ENCODE measurements at regions not wholly inside any gene's neighbourhood (a gene's known extent, or its start where the extent isn't known, plus 50 kb on each side); places are given as distances from the start of the nearest gene placed in this dataset.

- TF ChIP-seq EZH2phosphoT487 (IDR thresholded peaks at IDR 0.05; ENCODE audit: insufficient read depth, low read depth) (peak; percentile 96), EZH2 (IDR thresholded peaks at IDR 0.05; ENCODE audit: insufficient read depth, poor library complexity, severe bottlenecking) (no peak)
These were observed 49.8 kb upstream of the GALNT15 start for GRCh38 chr3:16124636-16125035.

Measured in GM23248 (cell line).